Fibroblast of villous mesenchyme (primary cell): ENCODE measurements at regions not wholly inside any gene's neighbourhood (a gene's known extent, or its start where the extent isn't known, plus 50 kb on each side); places are given as distances from the start of the nearest gene placed in this dataset.

ENCODE experiments used
- DNase-seq: peaks from one replicate; pipeline ENCODE4 v3.0.0-alpha.2; 2010; ENCODE audit warnings: low read depth
- H3K4me3 ChIP-seq: 2 replicates; pipeline ENCODE4 v1.5.1; 2011; ENCODE audit warnings: low read depth, mild to moderate bottlenecking, low read length
- TF ChIP-seq, protein P1 (sequence below): IDR thresholded peaks from 2 replicates; pipeline ENCODE4 v1.5.1; 2012; ENCODE audit warnings: low read depth, mild to moderate bottlenecking, low read length; ENCODE audit not compliant: insufficient read depth

DNA sequence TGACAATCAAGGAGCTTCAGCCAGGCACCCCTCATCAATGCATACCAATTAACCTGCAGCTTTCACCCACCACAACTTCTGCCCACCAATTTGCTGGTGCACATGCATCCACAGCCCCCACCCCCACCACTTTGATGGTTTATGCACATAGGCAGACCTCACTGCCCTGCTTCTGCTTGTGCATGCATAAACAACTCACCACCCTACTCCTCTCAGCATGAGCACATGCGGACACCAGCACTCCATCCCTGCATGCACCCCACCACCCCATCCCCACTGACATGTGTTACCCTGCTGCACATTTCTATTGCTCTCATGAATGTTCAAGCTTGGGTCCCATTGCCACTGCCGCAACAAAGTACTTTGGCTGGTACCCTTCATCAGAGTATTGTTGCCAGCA is 94.5 kb upstream of the GALNTL6 start:
- no peak overlapping the region for H3K4me3 ChIP-seq
- TF ChIP-seq, protein P1, sequence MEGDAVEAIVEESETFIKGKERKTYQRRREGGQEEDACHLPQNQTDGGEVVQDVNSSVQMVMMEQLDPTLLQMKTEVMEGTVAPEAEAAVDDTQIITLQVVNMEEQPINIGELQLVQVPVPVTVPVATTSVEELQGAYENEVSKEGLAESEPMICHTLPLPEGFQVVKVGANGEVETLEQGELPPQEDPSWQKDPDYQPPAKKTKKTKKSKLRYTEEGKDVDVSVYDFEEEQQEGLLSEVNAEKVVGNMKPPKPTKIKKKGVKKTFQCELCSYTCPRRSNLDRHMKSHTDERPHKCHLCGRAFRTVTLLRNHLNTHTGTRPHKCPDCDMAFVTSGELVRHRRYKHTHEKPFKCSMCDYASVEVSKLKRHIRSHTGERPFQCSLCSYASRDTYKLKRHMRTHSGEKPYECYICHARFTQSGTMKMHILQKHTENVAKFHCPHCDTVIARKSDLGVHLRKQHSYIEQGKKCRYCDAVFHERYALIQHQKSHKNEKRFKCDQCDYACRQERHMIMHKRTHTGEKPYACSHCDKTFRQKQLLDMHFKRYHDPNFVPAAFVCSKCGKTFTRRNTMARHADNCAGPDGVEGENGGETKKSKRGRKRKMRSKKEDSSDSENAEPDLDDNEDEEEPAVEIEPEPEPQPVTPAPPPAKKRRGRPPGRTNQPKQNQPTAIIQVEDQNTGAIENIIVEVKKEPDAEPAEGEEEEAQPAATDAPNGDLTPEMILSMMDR: no peak
- no peak for DNase-seq

DNA sequence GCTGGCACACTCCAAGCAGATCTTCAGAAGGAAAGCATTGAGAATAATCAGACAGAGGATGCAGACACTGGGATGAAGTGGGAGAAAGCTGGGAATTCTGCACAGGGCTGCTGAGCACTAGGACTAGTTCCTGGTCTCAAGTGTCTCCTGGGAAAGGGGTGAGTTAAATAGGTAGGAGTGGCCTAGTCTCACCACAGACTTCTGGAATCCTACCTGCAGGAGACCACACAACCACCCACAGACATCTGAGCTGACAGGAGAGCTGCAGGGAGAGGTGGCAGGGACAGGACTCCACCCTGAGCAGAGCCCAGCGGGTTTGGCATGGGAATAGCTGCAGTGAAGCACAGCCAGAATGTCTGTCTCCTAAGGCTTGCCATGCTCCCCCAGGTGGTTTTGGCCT is 95.1 kb upstream of the GALNTL6 start:
- no peak for DNase-seq

DNA sequence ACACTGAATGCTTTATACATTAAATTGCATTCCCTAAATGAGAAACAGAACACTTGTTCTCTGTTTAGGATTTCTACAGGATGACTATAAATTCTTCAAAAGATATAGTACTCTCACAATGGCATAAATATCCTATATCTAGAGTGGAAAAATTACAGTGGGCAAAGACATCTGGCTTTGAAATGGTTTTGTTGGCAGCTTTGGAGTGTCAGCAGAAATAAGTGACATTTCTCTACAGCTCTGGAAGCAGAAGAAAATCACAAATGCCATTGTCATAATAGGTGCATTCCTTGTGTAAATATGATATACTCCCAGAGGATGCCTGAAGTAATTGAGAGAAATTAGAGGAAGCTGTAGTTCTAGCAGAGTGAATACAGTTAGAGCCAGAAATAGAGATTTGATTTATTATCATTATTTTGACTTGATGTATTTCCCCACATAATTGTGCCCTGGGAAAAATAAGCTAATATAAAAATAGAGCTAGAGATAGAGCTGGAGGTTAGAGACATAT is 95.9 kb upstream of the GALNTL6 start:
- no peak for DNase-seq
- TF ChIP-seq, protein P1: no peak
- H3K4me3 ChIP-seq: no peak overlapping the region

More for the DNA sequence above, 95.1 kb upstream of the GALNTL6 start:
- no peak overlapping the region for H3K4me3 ChIP-seq
- TF ChIP-seq, protein P1: no peak

DNA sequence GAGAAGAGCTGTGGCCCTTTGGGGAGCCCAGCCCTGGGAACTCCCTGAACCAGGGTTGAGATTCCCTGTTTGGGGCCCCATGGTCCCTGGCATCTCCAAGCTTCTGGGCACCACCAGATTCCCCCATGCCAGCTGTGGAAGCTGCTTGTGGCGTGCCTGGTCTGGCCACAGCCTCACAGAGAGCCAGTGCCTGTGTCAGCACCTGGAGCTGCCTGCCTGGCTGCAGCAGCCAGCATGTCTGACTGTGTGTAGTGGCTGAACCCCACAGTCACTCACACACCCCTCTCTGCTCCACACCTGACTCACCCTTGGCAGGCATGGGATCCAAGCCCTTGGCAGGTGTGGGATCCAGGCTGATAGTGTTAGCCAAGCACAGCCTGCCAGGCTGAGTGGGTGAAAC is 97.2 kb upstream of the GALNTL6 start:
- H3K4me3 ChIP-seq: no peak overlapping the region
- DNase-seq: no peak
- TF ChIP-seq, protein P1: no peak

DNA sequence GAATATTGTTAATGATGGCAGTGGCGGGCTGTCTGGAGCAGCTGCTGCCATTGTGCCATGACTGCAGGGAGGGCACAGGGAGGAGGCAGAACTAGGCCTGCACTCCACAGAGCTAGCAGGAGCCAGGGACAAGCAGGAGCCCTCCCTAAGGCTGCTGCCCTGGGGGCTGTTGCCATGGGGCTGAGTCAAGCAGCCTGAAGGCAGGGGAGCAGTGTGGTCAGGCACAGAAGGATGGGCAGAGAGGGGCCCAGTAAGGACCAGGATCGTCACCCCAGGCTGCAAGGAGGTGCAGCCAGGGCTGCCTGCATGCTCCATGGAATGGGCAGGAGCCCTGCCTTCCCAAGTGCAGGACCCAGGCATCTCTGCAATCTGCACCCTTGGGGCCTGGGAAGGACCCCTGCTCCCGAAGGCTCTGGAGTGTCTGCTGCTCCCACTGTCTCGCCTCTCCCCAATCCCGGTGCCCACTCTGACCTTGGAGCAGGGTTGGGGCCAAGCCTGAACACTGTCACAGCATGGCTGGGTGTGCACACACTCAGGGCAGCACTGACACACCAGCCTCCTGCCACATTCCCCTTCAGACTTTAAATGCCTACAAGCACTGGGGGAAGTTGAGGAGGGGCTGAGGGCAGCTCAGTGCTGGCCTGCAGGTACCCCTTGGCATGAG is 98.3 kb upstream of the GALNTL6 start:
- H3K4me3 ChIP-seq: no peak overlapping the region
- TF ChIP-seq, protein P1: no peak
- DNase-seq: no peak

DNA sequence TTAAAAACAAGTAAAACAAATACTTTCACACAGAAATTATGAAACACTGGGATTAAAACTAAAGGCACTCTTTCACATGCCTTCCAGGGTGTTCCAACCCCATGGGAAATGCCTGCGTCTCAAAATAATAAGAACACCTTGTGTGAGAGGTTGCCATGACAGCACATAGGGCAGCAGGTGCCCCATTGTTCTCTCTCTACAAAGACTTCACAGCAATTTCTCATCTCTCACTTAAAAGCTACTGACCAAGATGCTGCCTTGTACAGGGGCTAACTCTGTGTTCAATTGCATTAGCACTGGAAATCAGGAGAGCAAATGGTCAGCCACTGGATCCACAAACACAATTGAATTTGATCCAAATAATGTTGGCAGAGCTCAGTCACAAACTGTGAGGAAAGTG is 102.5 kb upstream of the GALNTL6 start:
- TF ChIP-seq, protein P1: no peak
- no peak for DNase-seq

More for the DNA sequence above, 102.5 kb upstream of the GALNTL6 start:
- H3K4me3 ChIP-seq: no peak overlapping the region
